Neural progenitor cell (in vitro differentiated cells): ENCODE measurements at regions not wholly inside any gene's neighbourhood (a gene's known extent, or its start where the extent isn't known, plus 50 kb on each side); places are given as distances from the start of the nearest gene placed in this dataset.

Source experiments
- EZH2 ChIP-seq: fragments of 200-600 bp; sonication (generic); IDR thresholded peaks from 2 replicates; pipeline ENCODE4 v1.6.1; 2017; ENCODE audit warnings: antibody characterized with exemption, mild to moderate bottlenecking, moderate library complexity
- TF ChIP-seq, protein P1 (sequence below): fragments of 200-600 bp; sonication (generic); IDR thresholded peaks from 2 replicates; pipeline ENCODE4 v1.5.1; 2017; ENCODE audit warnings: antibody characterized with exemption, mild to moderate bottlenecking

DNA sequence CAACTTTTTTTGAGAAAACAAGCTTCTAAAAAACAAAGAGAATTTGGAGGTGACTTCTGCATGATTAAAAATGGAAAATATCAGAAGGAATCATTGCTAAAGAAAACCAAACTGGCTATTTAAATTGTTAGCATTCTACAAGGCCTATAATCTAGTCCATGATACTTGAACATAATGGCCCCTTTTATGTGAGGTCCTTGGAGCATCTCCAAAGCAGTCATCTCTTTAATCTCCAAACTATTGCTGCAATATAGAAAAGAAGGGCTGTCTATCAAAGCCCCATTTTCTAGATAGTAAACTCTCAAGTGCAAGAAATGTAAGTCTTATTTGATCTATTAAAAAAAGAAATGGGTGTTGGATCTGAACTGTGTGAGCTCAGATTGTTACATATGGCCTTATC lies 615.1 kb downstream of the CENPC start:
- TF ChIP-seq, protein P1, sequence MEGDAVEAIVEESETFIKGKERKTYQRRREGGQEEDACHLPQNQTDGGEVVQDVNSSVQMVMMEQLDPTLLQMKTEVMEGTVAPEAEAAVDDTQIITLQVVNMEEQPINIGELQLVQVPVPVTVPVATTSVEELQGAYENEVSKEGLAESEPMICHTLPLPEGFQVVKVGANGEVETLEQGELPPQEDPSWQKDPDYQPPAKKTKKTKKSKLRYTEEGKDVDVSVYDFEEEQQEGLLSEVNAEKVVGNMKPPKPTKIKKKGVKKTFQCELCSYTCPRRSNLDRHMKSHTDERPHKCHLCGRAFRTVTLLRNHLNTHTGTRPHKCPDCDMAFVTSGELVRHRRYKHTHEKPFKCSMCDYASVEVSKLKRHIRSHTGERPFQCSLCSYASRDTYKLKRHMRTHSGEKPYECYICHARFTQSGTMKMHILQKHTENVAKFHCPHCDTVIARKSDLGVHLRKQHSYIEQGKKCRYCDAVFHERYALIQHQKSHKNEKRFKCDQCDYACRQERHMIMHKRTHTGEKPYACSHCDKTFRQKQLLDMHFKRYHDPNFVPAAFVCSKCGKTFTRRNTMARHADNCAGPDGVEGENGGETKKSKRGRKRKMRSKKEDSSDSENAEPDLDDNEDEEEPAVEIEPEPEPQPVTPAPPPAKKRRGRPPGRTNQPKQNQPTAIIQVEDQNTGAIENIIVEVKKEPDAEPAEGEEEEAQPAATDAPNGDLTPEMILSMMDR = no peak
- no peak for TF ChIP-seq EZH2
